ENCODE measurements at regions not wholly inside any gene's neighbourhood (a gene's known extent, or its start where the extent isn't known, plus 50 kb on each side); places are given as distances from the start of the nearest gene placed in this dataset.

GRCh38 chr5:92912283-92912682 is 668.7 kb downstream of the NR2F1-AS1 start:
- no peak for DNase-seq

DNA sequence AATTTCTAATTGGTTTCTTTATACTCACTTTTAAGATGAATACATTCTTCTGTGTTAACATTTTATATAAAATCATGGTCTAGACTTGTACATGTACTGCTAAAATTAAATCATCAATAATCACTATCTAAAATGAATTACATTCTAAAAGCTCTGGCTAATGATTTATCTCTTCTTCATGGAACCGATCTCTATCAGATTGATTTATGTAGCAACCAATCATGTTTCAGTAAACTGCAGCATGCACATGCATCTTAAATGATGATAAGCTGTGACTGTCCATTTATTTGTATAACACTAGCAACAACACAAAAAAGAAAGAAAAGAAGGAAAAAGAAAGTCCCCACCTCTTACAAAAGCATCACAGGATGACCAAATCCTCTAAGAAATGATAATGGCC is 669.2 kb downstream of the NR2F1-AS1 start:
- DNase-seq = no peak

- no peak for DNase-seq
Observed at GRCh38 chr5:92911293-92911692, 669.7 kb downstream of the NR2F1-AS1 start.

DNA sequence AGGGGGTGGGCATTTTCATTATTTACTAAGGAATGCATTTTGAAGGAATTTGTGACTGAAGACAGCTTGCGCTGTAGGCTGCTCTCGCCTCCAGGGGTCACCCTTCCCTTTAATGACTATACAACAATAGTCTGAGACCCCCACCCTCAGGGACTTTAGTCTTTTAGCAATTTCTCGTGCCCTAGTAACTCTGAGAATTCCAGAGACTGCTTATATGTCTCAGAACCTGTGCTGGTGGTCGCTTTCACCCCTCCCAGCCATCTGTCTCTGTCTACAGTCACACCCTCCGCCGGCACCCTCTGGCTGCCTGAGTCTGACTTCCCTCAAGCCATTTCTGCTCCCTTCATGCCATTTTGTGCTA is 671.4 kb downstream of the NR2F1-AS1 start:
- peak; percentile 12 for DNase-seq

- no peak for DNase-seq
Observed at GRCh38 chr5:92908952-92909601, 671.9 kb downstream of the NR2F1-AS1 start.

- no peak for DNase-seq
Observed at GRCh38 chr5:92907938-92908606, 672.9 kb downstream of the NR2F1-AS1 start.

- DNase-seq = no peak
Observed at GRCh38 chr5:92906798-92907376, 674.1 kb downstream of the NR2F1-AS1 start.

DNA sequence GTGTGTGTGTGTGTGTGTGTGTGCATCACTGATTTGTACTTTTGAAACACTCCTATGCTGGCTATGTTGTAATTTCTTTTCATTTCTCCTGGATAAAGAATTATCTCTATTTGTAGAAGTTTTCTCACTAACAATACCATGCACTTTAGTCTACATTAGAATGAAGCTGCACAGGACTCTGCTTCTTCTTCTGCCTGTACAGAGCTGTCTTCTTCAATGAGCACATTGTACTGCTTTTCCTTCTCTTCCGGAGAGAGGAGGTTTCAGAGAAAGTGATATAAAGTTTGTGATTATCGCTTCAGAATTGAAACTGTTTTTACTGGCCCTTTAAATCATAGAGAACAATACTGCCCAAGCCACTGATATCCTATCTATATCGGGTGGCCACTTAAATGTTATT is 677.0 kb downstream of the NR2F1-AS1 start:
- no peak for DNase-seq

- no peak for DNase-seq
Observed at GRCh38 chr5:92899611-92900010, 681.4 kb downstream of the NR2F1-AS1 start.

DNA sequence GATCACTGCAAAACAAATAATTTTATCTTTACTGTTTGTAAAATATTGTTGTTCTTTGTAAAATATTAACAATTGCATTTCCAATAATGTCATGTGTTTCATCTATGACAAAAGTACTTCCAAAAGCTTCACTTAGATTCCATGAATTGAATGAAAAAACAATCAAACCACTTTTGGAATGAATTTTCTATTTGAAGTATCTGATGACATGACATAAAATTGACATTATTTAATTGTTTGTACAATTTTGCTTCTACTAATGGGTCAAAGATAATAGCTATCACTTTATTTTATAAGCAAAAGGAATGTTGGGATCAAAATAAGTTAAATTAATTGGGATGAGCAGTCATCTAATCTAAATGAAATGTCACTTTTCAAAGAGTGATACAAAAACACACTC is 684.3 kb downstream of the NR2F1-AS1 start:
- no peak for DNase-seq

GRCh38 chr5:92890841-92891244 is 690.2 kb downstream of the NR2F1-AS1 start:
- DNase-seq = no peak

GRCh38 chr5:92889140-92889539 is 691.9 kb downstream of the NR2F1-AS1 start:
- DNase-seq = no peak

GRCh38 chr5:92887254-92887653 is 693.8 kb downstream of the NR2F1-AS1 start:
- DNase-seq = peak; percentile 25

DNA sequence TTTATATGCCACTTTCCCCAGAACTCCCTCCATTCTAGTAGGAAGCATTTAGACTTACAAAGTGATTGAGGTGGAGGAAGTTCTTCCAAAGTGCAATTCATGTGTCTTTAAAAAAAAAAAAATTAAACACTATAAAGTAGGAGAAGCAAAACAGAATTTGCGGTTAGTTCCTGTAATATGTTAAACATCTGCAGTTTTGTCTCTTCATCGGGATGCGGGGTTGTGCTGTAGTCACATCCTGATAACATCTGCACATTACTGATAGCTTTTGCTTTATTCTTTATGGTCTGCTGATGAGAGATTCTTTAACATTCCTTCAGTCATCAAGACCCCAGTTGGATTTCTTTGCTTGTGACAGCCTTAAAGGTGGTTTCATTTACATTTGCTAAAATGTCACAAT is 694.3 kb downstream of the NR2F1-AS1 start:
- no peak for DNase-seq

GRCh38 chr5:92885950-92886349 is 695.1 kb downstream of the NR2F1-AS1 start:
- DNase-seq = no peak

DNA sequence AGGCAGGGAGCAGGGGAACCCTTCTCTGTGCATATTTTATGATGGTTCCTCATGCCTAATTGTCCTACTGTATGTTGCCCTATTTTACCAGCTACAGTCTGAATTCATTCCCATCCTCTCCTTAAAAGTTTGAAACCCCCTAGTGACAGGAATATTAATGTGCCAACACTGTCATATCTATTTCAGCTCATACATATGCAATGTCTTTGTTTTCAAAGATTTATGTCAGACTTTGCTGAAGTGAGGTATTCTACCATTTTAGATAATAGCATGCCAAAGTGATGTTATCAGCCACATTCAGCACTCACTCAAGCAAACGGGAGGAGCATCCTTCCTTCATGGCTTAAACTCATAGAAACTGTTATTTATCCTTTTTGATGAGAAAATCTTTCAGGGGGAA is 696.5 kb downstream of the NR2F1-AS1 start:
- DNase-seq = no peak

- DNase-seq = no peak
Observed at GRCh38 chr5:92879806-92880543, 701.0 kb downstream of the NR2F1-AS1 start.

DNA sequence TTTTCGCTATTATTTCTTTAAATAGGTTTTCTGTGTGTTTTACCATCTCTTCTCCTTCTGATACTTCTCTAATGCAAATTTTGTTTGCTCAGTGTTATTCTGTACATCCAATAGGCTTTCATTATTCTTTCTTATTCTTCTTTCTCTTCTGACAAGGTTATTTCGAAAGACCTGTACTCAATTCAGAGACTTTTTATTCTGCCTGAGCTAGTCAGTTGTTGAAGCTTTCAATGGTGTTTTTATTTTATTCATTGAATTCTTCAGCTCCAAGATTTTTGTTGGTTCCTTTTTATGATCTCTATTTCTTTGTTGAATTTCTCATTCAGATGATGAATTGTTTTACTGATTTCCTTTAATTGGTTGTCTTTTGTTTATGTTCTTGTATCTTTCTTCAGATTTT is 706.2 kb downstream of the NR2F1-AS1 start:
- DNase-seq = no peak

- DNase-seq = no peak
Observed at GRCh38 chr5:92868442-92868841, 712.6 kb downstream of the NR2F1-AS1 start.

DNA sequence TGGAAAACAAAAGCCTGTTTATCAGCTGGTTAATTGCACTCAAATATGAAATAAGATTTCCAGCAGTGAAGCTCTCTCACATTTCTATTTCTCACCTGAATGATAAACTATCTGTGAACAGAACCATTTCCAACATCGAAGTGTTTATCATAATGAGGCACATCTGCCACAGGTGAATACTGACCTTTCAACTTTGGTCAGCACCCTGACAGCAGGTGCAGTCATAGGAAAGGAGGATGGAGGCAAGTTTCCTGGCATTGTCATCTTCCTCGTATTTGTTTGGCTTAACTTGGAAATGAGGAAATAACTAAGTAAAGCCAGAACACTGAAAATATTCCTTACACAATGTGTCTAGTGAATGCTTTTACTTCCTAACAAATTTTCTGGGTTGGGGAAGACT is 716.4 kb downstream of the NR2F1-AS1 start:
- DNase-seq = no peak

GRCh38 chr5:92863666-92864065 is 717.4 kb downstream of the NR2F1-AS1 start:
- no peak for DNase-seq

GRCh38 chr5:92861531-92862285 is 719.3 kb downstream of the NR2F1-AS1 start:
- DNase-seq = no peak

DNA sequence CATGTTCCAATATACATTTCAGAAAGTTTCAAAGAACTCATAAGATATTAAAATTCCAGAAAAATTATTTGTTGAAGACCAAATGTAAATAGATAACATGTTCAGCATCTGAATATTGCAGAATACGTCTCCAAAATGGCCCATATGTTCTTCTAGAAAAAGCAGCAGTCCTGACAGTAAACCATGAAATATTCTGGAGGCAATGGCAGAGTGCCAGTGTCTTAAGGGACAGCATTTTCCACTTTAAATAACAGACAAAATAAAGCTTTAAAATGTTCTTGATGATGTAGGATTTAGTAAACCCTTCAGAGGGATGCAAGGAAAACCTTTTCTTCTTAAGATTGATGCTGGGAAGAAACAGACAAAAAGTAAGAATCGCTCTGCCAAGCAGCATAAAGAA is 721.0 kb downstream of the NR2F1-AS1 start:
- DNase-seq = no peak

All from SHP77 treated with DMSO at 0.1 percent for 48 hours (cell line).